HL-60 (cell line): ENCODE measurements at regions not wholly inside any gene's neighbourhood (a gene's known extent, or its start where the extent isn't known, plus 50 kb on each side); places are given as distances from the start of the nearest gene placed in this dataset.

Experiments
- DNase-seq, 2 experiments: peaks; one replicate each; pipeline ENCODE4 v3.0.0-alpha.2; 2010 to 2020; ENCODE audit warnings: low read depth in 1 of 2, low spot score in 1 of 2
- H3K27ac ChIP-seq: fragments of 250-450 bp; sonication (Bioruptor Pico); replicated peaks from 2 replicates; pipeline ENCODE4 v1.5.1; 2020; ENCODE audit warnings: mild to moderate bottlenecking, moderate library complexity
- H3K27me3 ChIP-seq: fragments of 250-450 bp; sonication (Bioruptor Pico); 2 replicates; pipeline ENCODE4 v1.5.1; 2021; ENCODE audit warnings: mild to moderate bottlenecking, moderate library complexity; ENCODE audit not compliant: insufficient read depth, poor library complexity, severe bottlenecking
- H3K4me3 ChIP-seq: replicated peaks from 2 replicates; pipeline ENCODE4 v1.5.1; 2011; ENCODE audit warnings: mild to moderate bottlenecking, control low read depth, low read length; ENCODE audit not compliant: insufficient read depth
- GABPA ChIP-seq: IDR thresholded peaks from 2 replicates; pipeline ENCODE4 v1.6.1; 2012; ENCODE audit warnings: low read depth
- POLR2AphosphoS5 ChIP-seq: IDR thresholded peaks from 2 replicates; pipeline ENCODE4 v1.6.1; 2012; ENCODE audit warnings: low read depth
- REST ChIP-seq: IDR thresholded peaks from 2 replicates; pipeline ENCODE4 v1.6.1; 2012; ENCODE audit warnings: low read depth; ENCODE audit not compliant: insufficient replicate concordance
- SPI1 ChIP-seq: IDR thresholded peaks from 2 replicates; pipeline ENCODE4 v1.6.1; 2012; ENCODE audit warnings: low read depth, mild to moderate bottlenecking, borderline replicate concordance
- TF ChIP-seq, protein P1 (sequence below): IDR thresholded peaks from one replicate; pipeline ENCODE4 v1.5.1; 2011; ENCODE audit warnings: low read length, control low read depth, inconsistent platforms; ENCODE audit not compliant: insufficient read depth

DNA sequence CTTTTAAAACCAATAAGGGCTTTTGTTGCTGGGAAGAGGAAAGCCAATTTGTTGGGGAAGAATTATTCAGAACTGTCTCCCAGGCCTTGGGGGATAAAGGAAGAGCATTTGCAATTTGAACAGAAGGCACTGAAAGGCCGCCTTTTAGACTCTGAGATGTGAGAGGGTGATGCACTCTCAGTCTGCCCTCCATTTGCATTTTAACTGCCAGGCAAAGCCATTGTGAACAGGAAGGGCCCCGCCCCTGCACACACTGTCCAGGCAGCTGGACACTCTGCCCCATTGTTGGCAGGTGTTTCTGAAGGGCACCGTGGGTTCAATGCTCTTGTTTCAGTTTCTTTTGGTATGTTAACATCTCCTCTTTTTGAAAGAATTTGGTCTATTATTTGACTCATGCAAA lies 169.5 kb upstream of the COPS8 start:
- DNase-seq, result no peak
- Histone ChIP-seq H3K27me3 (no peaks in the 10 kb centered on the region), H3K4me3 (no peak overlapping the region), H3K27ac (no peak overlapping the region)
- no peak for TF ChIP-seq POLR2AphosphoS5
- TF ChIP-seq SPI1, result no peak
- no peak for TF ChIP-seq REST
- TF ChIP-seq GABPA, result no peak
- TF ChIP-seq, protein P1, sequence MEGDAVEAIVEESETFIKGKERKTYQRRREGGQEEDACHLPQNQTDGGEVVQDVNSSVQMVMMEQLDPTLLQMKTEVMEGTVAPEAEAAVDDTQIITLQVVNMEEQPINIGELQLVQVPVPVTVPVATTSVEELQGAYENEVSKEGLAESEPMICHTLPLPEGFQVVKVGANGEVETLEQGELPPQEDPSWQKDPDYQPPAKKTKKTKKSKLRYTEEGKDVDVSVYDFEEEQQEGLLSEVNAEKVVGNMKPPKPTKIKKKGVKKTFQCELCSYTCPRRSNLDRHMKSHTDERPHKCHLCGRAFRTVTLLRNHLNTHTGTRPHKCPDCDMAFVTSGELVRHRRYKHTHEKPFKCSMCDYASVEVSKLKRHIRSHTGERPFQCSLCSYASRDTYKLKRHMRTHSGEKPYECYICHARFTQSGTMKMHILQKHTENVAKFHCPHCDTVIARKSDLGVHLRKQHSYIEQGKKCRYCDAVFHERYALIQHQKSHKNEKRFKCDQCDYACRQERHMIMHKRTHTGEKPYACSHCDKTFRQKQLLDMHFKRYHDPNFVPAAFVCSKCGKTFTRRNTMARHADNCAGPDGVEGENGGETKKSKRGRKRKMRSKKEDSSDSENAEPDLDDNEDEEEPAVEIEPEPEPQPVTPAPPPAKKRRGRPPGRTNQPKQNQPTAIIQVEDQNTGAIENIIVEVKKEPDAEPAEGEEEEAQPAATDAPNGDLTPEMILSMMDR, result no peak

- DNase-seq, result no peak
- H3K4me3 ChIP-seq, result no peak overlapping the region
- no peak overlapping the region for H3K27ac ChIP-seq
- no peaks in the 10 kb centered on the region for H3K27me3 ChIP-seq
- TF ChIP-seq SPI1 (no peak), GABPA (no peak), REST (no peak), POLR2AphosphoS5 (no peak)
- TF ChIP-seq, protein P1, result no peak
These were observed 169.0 kb upstream of the COPS8 start for GRCh38 chr2:236916651-236917050.

DNA sequence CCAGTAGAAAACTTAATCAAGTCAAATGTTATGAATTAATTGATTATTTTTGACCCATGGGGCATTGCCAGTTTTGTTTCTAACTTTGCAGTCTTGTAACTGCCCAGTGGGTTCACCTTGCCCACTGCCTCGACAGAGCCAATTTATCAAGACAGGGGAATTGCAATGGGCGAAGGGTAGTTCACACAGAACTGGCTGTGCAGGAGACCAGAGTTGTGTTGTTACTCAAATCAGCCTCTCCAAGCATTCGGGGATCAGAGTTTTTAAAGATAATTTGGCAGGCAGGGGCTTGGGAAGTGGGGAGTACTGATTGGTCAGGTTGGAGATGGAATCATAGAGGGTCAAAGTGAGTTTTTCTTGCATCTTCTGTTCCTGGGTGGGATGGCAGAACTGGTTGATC lies 168.5 kb upstream of the COPS8 start:
- H3K4me3 ChIP-seq, result no peak overlapping the region
- DNase-seq, result no peak
- no peaks in the 10 kb centered on the region for H3K27me3 ChIP-seq
- TF ChIP-seq, protein P1, result no peak
- no peak for TF ChIP-seq POLR2AphosphoS5
- no peak for TF ChIP-seq SPI1
- TF ChIP-seq GABPA, result no peak
- no peak for TF ChIP-seq REST
- H3K27ac ChIP-seq, result no peak overlapping the region
